Endothelial cell of umbilical vein (primary cell): ENCODE measurements at regions not wholly inside any gene's neighbourhood (a gene's known extent, or its start where the extent isn't known, plus 50 kb on each side); places are given as distances from the start of the nearest gene placed in this dataset.

Experiments
- BruUV-seq: library from RNA; stranded (reverse); fragments of 400-500 nt; replicated peaks from 2 replicates; lab custom pipeline; 2021; lab: Mats Ljungman, UMichigan
- CTCF ChIA-PET: fragments of 300-600, 350-600 bp; sonication (Branson Sonifier 250); formaldehyde crosslinking; loops from one replicate; lab custom pipeline; 2021; ENCODE audit warnings: antibody characterized with exemption, inconsistent platforms; lab: Charles Lee
- POLR2A ChIA-PET: fragments of 300-600, 350-600 bp; sonication (Branson Sonifier 250); formaldehyde crosslinking; loops from one replicate; lab custom pipeline; 2021; ENCODE audit warnings: antibody characterized with exemption, inconsistent platforms; lab: Charles Lee
- DNase-seq: peaks from one replicate; pipeline ENCODE4 v3.0.0-alpha.2; 2011; ENCODE audit warnings: low read depth, low spot score
- FAIRE-seq: peaks from 2 replicates; lab custom pipeline; 2011; peaks lifted over from hg19 to GRCh38; lab: Jason Lieb, UNC
- H2AFZ ChIP-seq: 2 replicates; pipeline ENCODE4 v1.6.0; 2012; ENCODE audit warnings: low read depth, low read length, control low read depth, inconsistent platforms
- H3K27ac ChIP-seq: 2 replicates; pipeline ENCODE4 v1.5.1; 2011; ENCODE audit warnings: low read depth, mild to moderate bottlenecking, control low read depth, low read length, moderate library complexity; ENCODE audit not compliant: insufficient read depth
- H3K27me3 ChIP-seq, 2 experiments: 2 replicates each; pipeline versions ENCODE4 v1.6.0 to v1.6.1; 2011; ENCODE audit warnings: low read length in 2 of 2, mixed read lengths in 1 of 2; ENCODE audit not compliant: control insufficient read depth in 2 of 2, insufficient read depth in 2 of 2
- H3K36me3 ChIP-seq, 2 experiments: 2 replicates in 1 of 2; 3 replicates in 1 of 2; pipeline ENCODE4 v1.5.1; 2011; ENCODE audit warnings: low read length in 2 of 2, mild to moderate bottlenecking in 1 of 2, moderate library complexity in 1 of 2; ENCODE audit not compliant: control insufficient read depth in 2 of 2, insufficient read depth in 2 of 2; ENCODE audit errors: extremely low read depth in 1 of 2
- H3K4me1 ChIP-seq: 3 replicates; pipeline ENCODE4 v1.5.1; 2011; ENCODE audit warnings: mild to moderate bottlenecking, low read length; ENCODE audit not compliant: control insufficient read depth, insufficient read depth; ENCODE audit errors: extremely low read depth
- H3K4me2 ChIP-seq: 2 replicates; pipeline ENCODE4 v1.6.1; 2011; ENCODE audit warnings: low read length, control low read depth, mixed read lengths; ENCODE audit not compliant: insufficient read depth
- H3K4me3 ChIP-seq, 3 experiments: fragments of 200-600 bp in 1 of 3; sonication (generic), shearing (Covaris generic) in 1 of 3; replicated peaks in 1 of 3; 2 replicates each; pipeline ENCODE4 v1.5.1; 2011 to 2016; ENCODE audit warnings: control low read depth in 3 of 3, low read length in 3 of 3, mild to moderate bottlenecking in 2 of 3, inconsistent platforms in 1 of 3, low read depth in 1 of 3, moderate library complexity in 1 of 3; ENCODE audit not compliant: insufficient read depth in 1 of 3
- H3K79me2 ChIP-seq: 2 replicates; pipeline ENCODE4 v1.6.0; 2012; ENCODE audit warnings: low read length, inconsistent platforms; ENCODE audit not compliant: control insufficient read depth, insufficient read depth
- H3K9ac ChIP-seq: replicated peaks from 2 replicates; pipeline ENCODE3; 2011; ENCODE audit warnings: low read length, control low read depth; ENCODE audit not compliant: insufficient read depth; ENCODE audit errors: extremely low read depth
- H3K9me1 ChIP-seq: replicated peaks from 3 replicates; pipeline ENCODE4 v1.6.0; 2011; ENCODE audit warnings: mild to moderate bottlenecking, low read length; ENCODE audit not compliant: control insufficient read depth, insufficient read depth; ENCODE audit errors: extremely low read depth
- H3K9me3 ChIP-seq: replicated peaks from 2 replicates; pipeline ENCODE4 v1.5.1; 2012; ENCODE audit warnings: low read length, inconsistent platforms; ENCODE audit not compliant: control insufficient read depth, insufficient read depth
- H4K20me1 ChIP-seq: replicated peaks from 2 replicates; pipeline ENCODE3; 2011; ENCODE audit warnings: mild to moderate bottlenecking, low read length; ENCODE audit not compliant: control insufficient read depth, insufficient read depth; ENCODE audit errors: extremely low read depth
- CTCF ChIP-seq, 2 donors: IDR thresholded peaks; 1 replicate in 1 of 2; 2 replicates in 1 of 2; pipeline ENCODE4 v1.5.1; 2011; ENCODE audit warnings: low read length in 2 of 2, mild to moderate bottlenecking in 2 of 2, moderate library complexity in 2 of 2, control low read depth in 1 of 2, inconsistent platforms in 1 of 2, low read depth in 1 of 2; ENCODE audit not compliant: insufficient read depth in 1 of 2; ENCODE audit errors: extremely low read depth in 1 of 2
- GATA2 ChIP-seq: IDR thresholded peaks from 2 replicates; pipeline ENCODE4 v1.7.0; 2011; ENCODE audit warnings: low read depth, mild to moderate bottlenecking, moderate library complexity, mixed read lengths, low read length; ENCODE audit not compliant: insufficient read length, insufficient read depth
- JUN ChIP-seq: IDR thresholded peaks from 2 replicates; pipeline ENCODE4 v1.6.1; 2011; ENCODE audit warnings: borderline replicate concordance, low read depth; ENCODE audit not compliant: insufficient read length, insufficient read depth
- MYC ChIP-seq: IDR thresholded peaks from one replicate; pipeline ENCODE4 v1.6.1; 2011; ENCODE audit warnings: mild to moderate bottlenecking, low read depth, low read length
- POLR2A ChIP-seq: IDR thresholded peaks from 2 replicates; pipeline ENCODE4 v1.6.1; 2012; ENCODE audit warnings: low read depth, mild to moderate bottlenecking, control low read depth, low read length
- POLR2AphosphoS5 ChIP-seq: IDR thresholded peaks from 2 replicates; pipeline ENCODE4 v1.6.1; 2012; ENCODE audit warnings: low read depth, mild to moderate bottlenecking, control low read depth, low read length, moderate library complexity; ENCODE audit not compliant: insufficient read depth
- dilution Hi-C: fragments of 300-500 bp; cut with MboI; formaldehyde crosslinking; loops from one replicate; pipeline ENCODE4 v1.15.0; 2019; ENCODE audit warnings: low sequenced_read_pairs; ENCODE audit not compliant: extremely low pct_ligation_motif_present
- intact Hi-C: fragments of 100-400 bp; cut with micrococcal nuclease; formaldehyde crosslinking; loops from one replicate; pipeline ENCODE4 v1.10.0; 2022

- Histone ChIP-seq H3K4me1 (no peaks in the 10 kb centered on the region), H3K9me1 (no peaks in the 10 kb centered on the region), H3K4me3 (no peak overlapping the region), H4K20me1 (no peaks in the 10 kb centered on the region), H2AFZ (no peak overlapping the region), H3K36me3 (no peaks in the 10 kb centered on the region), H3K9ac (no peak overlapping the region), H3K27me3 (no peaks in the 10 kb centered on the region), H3K27ac (no peak overlapping the region), H3K4me2 (no peak overlapping the region), H3K79me2 (no peaks in the 10 kb centered on the region), H3K9me3 (no peaks in the 10 kb centered on the region)
- ChIA-PET CTCF (no interaction called here), POLR2A (no interaction called here)
- TF ChIP-seq MYC (no peak), POLR2A (no peak), CTCF (IDR thresholded peaks at IDR 0.05; ENCODE audit: extremely low read depth in 1 of 2, insufficient read depth in 1 of 2, low read depth in 1 of 2, low read length in 2 of 2) (no peak), POLR2AphosphoS5 (no peak), GATA2 (no peak), JUN (no peak)
- intact Hi-C loops (no loop called here), dilution Hi-C loops (no loop called here)
- DNase-seq (no peak), FAIRE-seq (no peak)
- BruUV-seq, result no TSS peak
Measured at GRCh38 chr12:113561068-113561780, 89.6 kb upstream of the LHX5 start.
